ENCODE measurements at regions not wholly inside any gene's neighbourhood (a gene's known extent, or its start where the extent isn't known, plus 50 kb on each side); places are given as distances from the start of the nearest gene placed in this dataset.

- Mint-ChIP-seq H3K27me3 (peaks cover 5% of the 10 kb centered on the region), H3K4me3 (no peak overlapping the region), H3K9me3 (no peaks in the 10 kb centered on the region), H3K36me3 (ENCODE audit: low read depth) (no peaks in the 10 kb centered on the region), H3K4me1 (no peaks in the 10 kb centered on the region), H3K27ac (no peak overlapping the region)
- intact Hi-C loops (cut with micrococcal nuclease), result no loop called here
- DNase-seq, result no peak
Observed at GRCh38 chr21:36548866-36549265, 68.9 kb upstream of the CLDN14 start.

GRCh38 chr21:36549470-36549869 is 69.5 kb upstream of the CLDN14 start:
- intact Hi-C loops (cut with micrococcal nuclease), result no loop called here
- no peak for DNase-seq
- Mint-ChIP-seq H3K27me3 (peaks cover 5% of the 10 kb centered on the region), H3K4me3 (no peak overlapping the region), H3K9me3 (no peaks in the 10 kb centered on the region), H3K27ac (no peak overlapping the region), H3K36me3 (ENCODE audit: low read depth) (no peaks in the 10 kb centered on the region), H3K4me1 (no peaks in the 10 kb centered on the region)

- H3K9me3 Mint-ChIP-seq, result no peaks in the 10 kb centered on the region
- H3K27ac Mint-ChIP-seq, result no peak overlapping the region
- H3K4me1 Mint-ChIP-seq, result no peaks in the 10 kb centered on the region
- H3K4me3 Mint-ChIP-seq, result no peak overlapping the region
- intact Hi-C loops (cut with micrococcal nuclease), result no loop called here
- no peaks in the 10 kb centered on the region for H3K36me3 Mint-ChIP-seq (ENCODE audit: low read depth)
- DNase-seq, result no peak
- peaks cover 5% of the 10 kb centered on the region for H3K27me3 Mint-ChIP-seq
Observed at GRCh38 chr21:36550761-36551160, 70.8 kb upstream of the CLDN14 start.

- Mint-ChIP-seq H3K27me3 (peaks cover 4% of the 10 kb centered on the region), H3K4me3 (no peak overlapping the region), H3K9me3 (no peaks in the 10 kb centered on the region), H3K4me1 (no peaks in the 10 kb centered on the region), H3K27ac (no peak overlapping the region), H3K36me3 (ENCODE audit: low read depth) (no peaks in the 10 kb centered on the region)
- DNase-seq, result no peak
- intact Hi-C loops (cut with micrococcal nuclease), result no loop called here
Observed at GRCh38 chr21:36551321-36551720, 71.4 kb upstream of the CLDN14 start.

- H3K27ac Mint-ChIP-seq, result no peak overlapping the region
- no peaks in the 10 kb centered on the region for H3K4me1 Mint-ChIP-seq
- H3K4me3 Mint-ChIP-seq, result no peak overlapping the region
- intact Hi-C loops (cut with micrococcal nuclease), result no loop called here
- no peaks in the 10 kb centered on the region for H3K9me3 Mint-ChIP-seq
- DNase-seq, result no peak
- H3K27me3 Mint-ChIP-seq, result peaks cover 3% of the 10 kb centered on the region
- H3K36me3 Mint-ChIP-seq (ENCODE audit: low read depth), result no peaks in the 10 kb centered on the region
Observed at GRCh38 chr21:36551731-36552433, 72.0 kb upstream of the CLDN14 start.

GRCh38 chr21:36552434-36552785 is 72.5 kb upstream of the CLDN14 start:
- Mint-ChIP-seq H3K27me3 (peaks cover under 1% of the 10 kb centered on the region), H3K4me1 (no peaks in the 10 kb centered on the region), H3K4me3 (no peak overlapping the region), H3K27ac (no peak overlapping the region), H3K36me3 (ENCODE audit: low read depth) (no peaks in the 10 kb centered on the region), H3K9me3 (peaks cover under 1% of the 10 kb centered on the region)
- no peak for DNase-seq
- intact Hi-C loops (cut with micrococcal nuclease), result no loop called here

- Mint-ChIP-seq H3K27ac (no peak overlapping the region), H3K4me3 (no peak overlapping the region), H3K36me3 (ENCODE audit: low read depth) (no peaks in the 10 kb centered on the region), H3K9me3 (peaks cover 6% of the 10 kb centered on the region), H3K4me1 (no peaks in the 10 kb centered on the region), H3K27me3 (peaks cover 3% of the 10 kb centered on the region)
- DNase-seq, result no peak
- intact Hi-C loops (cut with micrococcal nuclease), result no loop called here
Observed at GRCh38 chr21:36553406-36553805, 73.5 kb upstream of the CLDN14 start.

GRCh38 chr21:36554411-36555157 is 74.7 kb upstream of the CLDN14 start:
- intact Hi-C loops (cut with micrococcal nuclease), result no loop called here
- DNase-seq, result no peak
- H3K9me3 Mint-ChIP-seq, result peaks cover 6% of the 10 kb centered on the region

GRCh38 chr21:36555199-36555800 is 75.4 kb upstream of the CLDN14 start:
- Mint-ChIP-seq H3K36me3 (ENCODE audit: low read depth) (no peaks in the 10 kb centered on the region), H3K4me1 (no peaks in the 10 kb centered on the region), H3K27ac (no peak overlapping the region), H3K9me3 (peaks cover 6% of the 10 kb centered on the region), H3K27me3 (peaks cover 4% of the 10 kb centered on the region), H3K4me3 (no peak overlapping the region)
- intact Hi-C loops (cut with micrococcal nuclease), result no loop called here
- DNase-seq, result no peak

More at GRCh38 chr21:36554411-36555157, 74.7 kb upstream of the CLDN14 start:
- Mint-ChIP-seq H3K4me3 (no peak overlapping the region), H3K4me1 (no peaks in the 10 kb centered on the region), H3K36me3 (ENCODE audit: low read depth) (no peaks in the 10 kb centered on the region), H3K27ac (no peak overlapping the region), H3K27me3 (peaks cover 4% of the 10 kb centered on the region)

GRCh38 chr21:36557316-36557715 is 77.4 kb upstream of the CLDN14 start:
- Mint-ChIP-seq H3K9me3 (peaks cover 6% of the 10 kb centered on the region), H3K4me1 (no peaks in the 10 kb centered on the region), H3K27me3 (peaks cover 6% of the 10 kb centered on the region), H3K36me3 (ENCODE audit: low read depth) (no peaks in the 10 kb centered on the region), H3K4me3 (no peak overlapping the region), H3K27ac (no peak overlapping the region)
- intact Hi-C loops (cut with micrococcal nuclease), result no loop called here
- no peak for DNase-seq

GRCh38 chr21:36560933-36561575 is 81.1 kb upstream of the CLDN14 start:
- H3K27ac Mint-ChIP-seq, result no peak overlapping the region
- H3K4me3 Mint-ChIP-seq, result no peak overlapping the region
- intact Hi-C loops (cut with micrococcal nuclease), result no loop called here
- peaks cover 6% of the 10 kb centered on the region for H3K9me3 Mint-ChIP-seq
- no peak for DNase-seq
- no peaks in the 10 kb centered on the region for H3K36me3 Mint-ChIP-seq (ENCODE audit: low read depth)
- H3K27me3 Mint-ChIP-seq, result peaks cover 6% of the 10 kb centered on the region
- no peaks in the 10 kb centered on the region for H3K4me1 Mint-ChIP-seq

GRCh38 chr21:36563341-36563926 is 83.5 kb upstream of the CLDN14 start:
- H3K36me3 Mint-ChIP-seq (ENCODE audit: low read depth), result no peaks in the 10 kb centered on the region
- no peak overlapping the region for H3K27ac Mint-ChIP-seq
- DNase-seq, result no peak
- H3K27me3 Mint-ChIP-seq, result peaks cover 5% of the 10 kb centered on the region
- H3K9me3 Mint-ChIP-seq, result no peaks in the 10 kb centered on the region
- no peak overlapping the region for H3K4me3 Mint-ChIP-seq
- H3K4me1 Mint-ChIP-seq, result no peaks in the 10 kb centered on the region
- intact Hi-C loops (cut with micrococcal nuclease), result no loop called here

- H3K27me3 Mint-ChIP-seq, result peaks cover 4% of the 10 kb centered on the region
- intact Hi-C loops (cut with micrococcal nuclease), result no loop called here
- no peak overlapping the region for H3K27ac Mint-ChIP-seq
- no peak for DNase-seq
- H3K4me1 Mint-ChIP-seq, result no peaks in the 10 kb centered on the region
- no peaks in the 10 kb centered on the region for H3K9me3 Mint-ChIP-seq
- H3K36me3 Mint-ChIP-seq (ENCODE audit: low read depth), result no peaks in the 10 kb centered on the region
- H3K4me3 Mint-ChIP-seq, result no peak overlapping the region
Observed at GRCh38 chr21:36564647-36565046, 84.7 kb upstream of the CLDN14 start.

- Mint-ChIP-seq H3K36me3 (ENCODE audit: low read depth) (no peaks in the 10 kb centered on the region), H3K4me1 (no peaks in the 10 kb centered on the region), H3K27ac (no peak overlapping the region), H3K9me3 (no peaks in the 10 kb centered on the region), H3K4me3 (no peak overlapping the region), H3K27me3 (peaks cover 4% of the 10 kb centered on the region)
- DNase-seq, result no peak
- intact Hi-C loops (cut with micrococcal nuclease), result no loop called here
Observed at GRCh38 chr21:36565540-36565939, 85.6 kb upstream of the CLDN14 start.

Measured in activated CD4-positive, alpha-beta T cell treated with anti-CD3 and anti-CD28 coated beads, Interleukin-2, amount 10 ng/mL, durations not matched to agents 24 days and 14 days (primary cell).